GM12873 (cell line): ENCODE measurements at regions not wholly inside any gene's neighbourhood (a gene's known extent, or its start where the extent isn't known, plus 50 kb on each side); places are given as distances from the start of the nearest gene placed in this dataset.

Source experiments
- TF ChIP-seq, protein P1 (sequence below): IDR thresholded peaks from 2 replicates; pipeline ENCODE4 v1.5.1; 2012; ENCODE audit warnings: low read depth, mild to moderate bottlenecking, moderate library complexity, low read length, control low read depth; ENCODE audit not compliant: insufficient read depth; ENCODE audit errors: missing control alignments

DNA sequence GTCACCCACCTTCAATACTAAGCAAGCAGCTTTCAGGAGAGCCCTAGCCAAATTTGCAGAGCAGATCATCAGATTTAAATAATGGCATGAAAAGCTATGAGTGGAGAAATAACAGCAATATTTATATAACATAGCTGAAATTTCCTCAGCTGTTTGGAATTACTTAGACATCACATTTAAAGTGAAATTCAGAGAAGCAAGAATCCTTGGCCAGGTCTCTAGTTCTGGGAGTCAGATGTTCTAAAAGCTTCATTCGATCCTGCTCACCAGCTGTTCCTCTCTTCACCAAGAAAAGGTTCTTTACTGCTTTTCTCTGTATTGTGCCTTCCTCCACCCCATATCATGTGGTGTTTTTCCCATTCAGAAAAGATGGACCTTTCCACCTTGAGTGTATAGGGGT lies 152.3 kb upstream of the JAG1 start:
- TF ChIP-seq, protein P1, sequence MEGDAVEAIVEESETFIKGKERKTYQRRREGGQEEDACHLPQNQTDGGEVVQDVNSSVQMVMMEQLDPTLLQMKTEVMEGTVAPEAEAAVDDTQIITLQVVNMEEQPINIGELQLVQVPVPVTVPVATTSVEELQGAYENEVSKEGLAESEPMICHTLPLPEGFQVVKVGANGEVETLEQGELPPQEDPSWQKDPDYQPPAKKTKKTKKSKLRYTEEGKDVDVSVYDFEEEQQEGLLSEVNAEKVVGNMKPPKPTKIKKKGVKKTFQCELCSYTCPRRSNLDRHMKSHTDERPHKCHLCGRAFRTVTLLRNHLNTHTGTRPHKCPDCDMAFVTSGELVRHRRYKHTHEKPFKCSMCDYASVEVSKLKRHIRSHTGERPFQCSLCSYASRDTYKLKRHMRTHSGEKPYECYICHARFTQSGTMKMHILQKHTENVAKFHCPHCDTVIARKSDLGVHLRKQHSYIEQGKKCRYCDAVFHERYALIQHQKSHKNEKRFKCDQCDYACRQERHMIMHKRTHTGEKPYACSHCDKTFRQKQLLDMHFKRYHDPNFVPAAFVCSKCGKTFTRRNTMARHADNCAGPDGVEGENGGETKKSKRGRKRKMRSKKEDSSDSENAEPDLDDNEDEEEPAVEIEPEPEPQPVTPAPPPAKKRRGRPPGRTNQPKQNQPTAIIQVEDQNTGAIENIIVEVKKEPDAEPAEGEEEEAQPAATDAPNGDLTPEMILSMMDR = no peak

DNA sequence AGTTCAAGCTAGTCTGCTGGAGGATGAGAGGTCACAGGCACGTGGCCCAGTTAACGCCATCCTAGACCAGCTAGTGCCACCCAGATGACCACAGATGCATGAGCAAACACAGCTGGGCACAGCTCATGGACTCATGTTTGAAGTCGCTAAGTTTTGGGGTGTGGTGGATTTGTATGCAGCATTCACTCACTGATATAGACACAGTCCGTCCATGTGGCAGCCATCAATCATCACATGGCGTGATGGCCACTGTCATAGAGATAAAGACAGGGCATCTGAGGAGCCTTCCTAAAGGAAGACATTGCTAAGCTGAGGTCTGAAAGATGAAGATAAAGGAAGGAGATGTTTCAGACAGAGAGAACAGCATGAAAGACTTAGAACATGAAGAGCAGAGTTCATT lies 154.4 kb upstream of the JAG1 start:
- TF ChIP-seq, protein P1 = no peak

DNA sequence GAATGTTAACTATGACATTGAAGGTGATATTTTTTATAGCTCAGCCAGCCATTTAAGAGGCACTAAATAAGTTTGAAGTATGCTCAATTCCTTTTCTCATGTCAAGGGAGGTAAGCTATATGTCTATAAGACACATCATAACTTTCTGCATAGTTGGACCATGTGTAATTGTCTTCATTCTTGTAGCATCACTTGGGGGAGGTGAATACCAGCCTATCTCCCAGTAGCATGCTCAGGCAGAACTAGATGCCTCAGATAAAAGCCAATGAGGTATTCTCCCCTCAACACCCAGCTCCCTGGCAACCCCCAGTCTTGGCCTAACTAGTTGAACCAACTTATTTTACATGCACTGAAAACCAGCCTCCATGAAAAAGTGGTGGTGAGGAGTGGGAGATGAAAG lies 158.3 kb upstream of the JAG1 start:
- TF ChIP-seq, protein P1 = no peak

DNA sequence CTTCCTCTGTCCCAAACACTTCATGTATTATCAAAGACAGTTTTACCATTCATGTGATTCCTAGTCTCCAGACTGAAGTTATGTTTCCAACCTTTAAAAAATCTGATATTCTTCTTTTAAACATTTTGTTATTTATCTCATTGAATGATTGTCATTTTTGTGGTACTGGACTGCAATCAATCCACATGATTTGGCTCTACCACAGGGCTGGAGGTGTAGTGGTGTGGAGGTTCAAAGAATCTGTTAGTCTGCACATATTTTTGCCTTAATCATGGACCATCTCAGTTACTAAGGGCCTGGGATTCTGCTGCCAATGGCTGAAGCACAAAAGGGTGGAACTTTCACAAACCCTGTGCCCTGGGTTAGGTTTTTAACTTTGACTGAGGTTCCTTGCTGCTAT lies 164.1 kb upstream of the JAG1 start:
- TF ChIP-seq, protein P1 = no peak

DNA sequence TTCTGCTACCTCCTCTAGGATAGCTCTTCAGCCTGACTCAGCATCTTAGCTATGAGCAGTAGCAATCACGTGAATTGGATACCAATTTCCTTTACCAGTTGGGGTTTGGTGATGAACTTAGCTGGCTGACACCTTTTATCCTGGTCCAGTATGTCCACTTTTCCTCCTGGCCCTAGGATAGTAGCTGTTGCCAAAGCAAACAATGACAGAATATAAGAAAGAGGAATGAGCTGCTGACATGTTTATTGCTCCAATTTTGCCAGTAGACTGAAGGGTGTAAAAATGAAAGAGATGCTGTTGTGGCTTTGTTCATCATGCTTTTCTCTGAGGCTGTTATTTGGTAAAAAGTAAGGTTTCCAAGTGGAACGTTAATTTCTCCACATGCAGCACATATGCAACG lies 168.3 kb upstream of the JAG1 start:
- TF ChIP-seq, protein P1 = no peak

DNA sequence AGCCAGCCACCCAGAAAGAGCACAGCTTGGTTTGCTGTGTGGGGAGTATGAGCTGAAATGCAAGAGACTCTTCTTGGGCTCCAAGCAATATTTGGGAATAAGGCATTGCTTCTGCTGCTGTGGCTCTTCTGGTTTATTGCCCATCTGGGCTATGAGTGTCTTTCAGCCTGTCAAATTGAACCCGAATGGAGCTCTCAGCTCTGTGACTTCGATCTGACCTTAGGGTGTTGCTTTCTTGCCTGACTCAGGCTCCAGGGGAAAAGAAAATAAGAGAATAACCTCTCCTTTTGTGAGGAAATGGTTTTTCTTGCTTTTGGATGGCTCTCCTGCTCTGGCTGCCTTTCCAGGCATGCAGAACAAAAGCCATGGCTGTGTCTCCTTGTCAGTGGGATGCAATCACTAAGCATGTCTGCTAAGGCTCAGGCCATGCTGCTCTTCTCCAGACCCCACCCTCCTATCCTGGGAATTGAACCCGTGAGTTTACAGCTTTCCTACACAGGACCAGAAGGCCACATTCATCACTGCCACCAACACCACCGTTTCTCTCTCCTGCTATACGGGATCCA lies 169.4 kb upstream of the JAG1 start:
- TF ChIP-seq, protein P1 = no peak

DNA sequence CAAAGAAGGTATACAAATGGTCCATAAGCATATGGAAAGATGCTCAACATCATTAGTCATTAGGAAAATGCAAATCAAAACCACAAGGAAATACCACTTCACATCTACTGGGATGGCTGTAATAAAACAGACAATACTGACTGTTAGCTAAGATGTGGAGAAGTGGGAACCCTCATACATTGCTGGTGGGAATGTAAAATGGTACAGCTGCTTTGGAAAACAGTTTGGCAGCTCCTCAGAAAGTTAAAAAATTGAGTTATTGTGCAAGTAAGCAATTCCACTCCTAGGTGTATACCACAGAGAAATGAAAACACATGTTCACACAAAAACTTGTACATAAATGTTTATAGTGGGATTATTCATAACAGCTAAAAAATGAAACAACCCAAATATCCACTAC lies 173.0 kb upstream of the JAG1 start:
- TF ChIP-seq, protein P1 = no peak

DNA sequence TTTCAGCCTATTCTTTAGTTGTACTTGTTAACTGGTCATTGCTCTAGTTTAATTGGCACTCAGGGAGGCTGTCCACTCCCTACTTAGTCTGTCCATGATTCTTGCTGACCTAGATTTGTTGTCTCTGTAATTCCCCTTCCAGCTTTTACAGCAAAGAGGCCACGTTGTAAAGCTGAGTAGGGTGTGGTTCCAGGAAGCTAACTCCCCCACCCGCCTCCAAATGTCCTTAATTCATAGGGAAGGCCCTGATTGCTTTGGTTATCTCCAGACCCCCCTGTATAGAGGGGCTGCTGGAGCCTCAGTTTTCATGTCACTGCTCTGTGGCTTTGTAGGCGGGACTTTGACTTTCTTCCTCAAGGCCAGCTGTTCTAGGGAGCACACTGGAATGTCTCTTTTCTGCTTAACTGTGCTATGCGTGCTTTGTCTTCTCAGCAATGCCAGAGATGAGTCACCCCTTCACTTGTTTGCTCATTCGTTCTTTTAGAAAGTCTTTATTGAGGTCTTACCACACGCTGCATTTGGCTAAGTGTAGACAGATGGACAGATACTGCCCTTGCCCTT lies 175.1 kb upstream of the JAG1 start:
- TF ChIP-seq, protein P1 = no peak
